ENCODE measurements at regions not wholly inside any gene's neighbourhood (a gene's known extent, or its start where the extent isn't known, plus 50 kb on each side); places are given as distances from the start of the nearest gene placed in this dataset.

GRCh38 chr3:96169111-96169766 is 645.2 kb upstream of the EPHA6 start:
- TF ChIP-seq CTCF (conservative IDR thresholded peaks at IDR 0.05; ENCODE audit: control insufficient read depth, insufficient read depth, low read depth, low read length), result no peak
- no peak overlapping the region for H3K4me3 ChIP-seq (ENCODE audit: control insufficient read depth, low read depth, low read length)
- DNase-seq (ENCODE audit: low read depth), result no peak

- TF ChIP-seq CTCF (conservative IDR thresholded peaks at IDR 0.05; ENCODE audit: control insufficient read depth, insufficient read depth, low read depth, low read length), result no peak
- H3K4me3 ChIP-seq (ENCODE audit: control insufficient read depth, low read depth, low read length), result no peak overlapping the region
- no peak for DNase-seq (ENCODE audit: low read depth)
These were observed 641.5 kb upstream of the EPHA6 start for GRCh38 chr3:96172917-96173316.

GRCh38 chr3:96175500-96175899 is 638.9 kb upstream of the EPHA6 start:
- DNase-seq (ENCODE audit: low read depth), result no peak
- no peak for TF ChIP-seq CTCF (conservative IDR thresholded peaks at IDR 0.05; ENCODE audit: control insufficient read depth, insufficient read depth, low read depth, low read length)
- no peak overlapping the region for H3K4me3 ChIP-seq (ENCODE audit: control insufficient read depth, low read depth, low read length)

- no peak for TF ChIP-seq CTCF (conservative IDR thresholded peaks at IDR 0.05; ENCODE audit: control insufficient read depth, insufficient read depth, low read depth, low read length)
- H3K4me3 ChIP-seq (ENCODE audit: control insufficient read depth, low read depth, low read length), result no peak overlapping the region
- DNase-seq (ENCODE audit: low read depth), result no peak
These were observed 631.6 kb upstream of the EPHA6 start for GRCh38 chr3:96182756-96183155.

GRCh38 chr3:96183871-96184270 is 630.5 kb upstream of the EPHA6 start:
- no peak overlapping the region for H3K4me3 ChIP-seq (ENCODE audit: control insufficient read depth, low read depth, low read length)
- DNase-seq (ENCODE audit: low read depth), result no peak
- no peak for TF ChIP-seq CTCF (conservative IDR thresholded peaks at IDR 0.05; ENCODE audit: control insufficient read depth, insufficient read depth, low read depth, low read length)

GRCh38 chr3:96190024-96190616 is 624.3 kb upstream of the EPHA6 start:
- no peak overlapping the region for H3K4me3 ChIP-seq (ENCODE audit: control insufficient read depth, low read depth, low read length)
- no peak for TF ChIP-seq CTCF (conservative IDR thresholded peaks at IDR 0.05; ENCODE audit: control insufficient read depth, insufficient read depth, low read depth, low read length)
- DNase-seq (ENCODE audit: low read depth), result no peak
